Activated gamma-delta T cell treated with Interleukin-2 at 50 U/mL for 16 hours (primary cell): ENCODE measurements at regions not wholly inside any gene's neighbourhood (a gene's known extent, or its start where the extent isn't known, plus 50 kb on each side); places are given as distances from the start of the nearest gene placed in this dataset.

Experiments
- DNase-seq: peaks from one replicate; pipeline ENCODE4 v3.0.0-alpha.2; 2020

DNA sequence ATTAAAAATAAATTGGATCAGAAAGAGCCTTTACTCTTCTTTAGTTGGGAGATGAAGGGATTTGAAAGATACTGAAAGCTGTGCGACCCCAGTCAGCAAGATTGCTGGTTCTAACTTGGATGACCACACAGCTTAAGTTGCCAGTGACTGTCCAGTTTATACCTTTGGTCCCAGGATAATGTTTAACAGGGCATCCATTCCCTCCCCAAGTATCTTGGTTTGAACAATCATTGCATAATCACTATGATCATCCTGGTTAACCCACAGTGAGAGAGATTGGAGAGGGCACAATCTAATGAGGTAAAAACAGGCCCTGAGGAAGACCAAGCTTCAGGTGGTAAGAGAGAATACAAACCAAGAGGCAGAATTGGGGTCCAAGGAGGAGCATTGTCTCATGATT, 798.3 kb downstream of the MAFB start:
- DNase-seq, result no peak

DNA sequence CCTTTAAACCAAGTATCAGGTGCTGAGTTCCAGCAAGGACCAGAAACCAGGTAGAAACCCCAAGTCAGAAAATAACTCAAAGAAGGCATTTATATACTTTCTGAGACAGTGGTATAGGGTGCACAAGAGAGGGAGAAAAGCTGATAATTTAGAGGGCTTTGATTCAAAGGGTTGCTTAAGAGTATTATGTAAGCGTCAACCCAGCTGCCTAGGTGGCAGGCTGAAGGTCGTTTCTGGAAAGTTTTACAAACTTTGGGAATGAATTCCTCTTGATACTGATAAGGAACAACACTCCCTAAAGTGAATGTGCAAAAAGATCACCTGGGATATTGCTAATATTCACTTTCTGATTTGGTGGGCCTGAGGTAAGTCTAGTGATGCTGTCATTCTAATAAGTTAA, 800.7 kb downstream of the MAFB start:
- no peak for DNase-seq

GRCh38 chr20:39886650-39887190, 802.3 kb downstream of the MAFB start:
- DNase-seq, result no peak

DNA sequence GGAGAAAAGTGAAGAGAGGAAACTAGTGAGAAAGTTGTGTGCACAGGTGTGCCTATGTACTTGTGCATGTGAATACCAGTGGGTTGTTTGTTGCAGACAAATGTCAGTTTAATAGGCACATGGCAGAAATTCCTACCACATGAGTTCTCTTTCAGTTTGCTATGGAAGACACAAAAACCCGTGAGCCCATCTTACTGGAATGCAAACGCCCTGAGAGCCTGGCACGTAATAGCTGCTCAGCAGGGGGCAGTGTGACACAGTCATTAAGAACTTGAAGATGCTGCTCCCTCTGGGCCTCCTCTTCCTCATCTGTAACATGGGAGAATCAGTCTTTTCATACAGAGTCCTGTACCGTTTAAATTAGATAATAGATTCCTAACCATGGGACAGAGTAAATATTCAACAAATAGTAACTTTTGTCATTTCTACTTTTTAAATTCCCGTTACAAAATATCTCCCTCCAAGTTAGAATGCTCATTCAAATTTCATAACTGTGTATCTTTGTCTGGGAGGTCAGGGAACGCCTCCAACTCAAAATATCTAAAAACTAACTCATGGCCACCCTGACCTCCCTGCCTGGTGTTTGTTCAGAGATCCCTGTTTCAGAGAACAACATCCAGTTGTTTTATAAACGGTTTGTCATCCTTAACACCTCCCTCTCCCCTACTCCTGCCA, 802.9 kb downstream of the MAFB start:
- DNase-seq, result no peak

GRCh38 chr20:39882806-39883205, 806.2 kb downstream of the MAFB start:
- DNase-seq, result no peak

DNA sequence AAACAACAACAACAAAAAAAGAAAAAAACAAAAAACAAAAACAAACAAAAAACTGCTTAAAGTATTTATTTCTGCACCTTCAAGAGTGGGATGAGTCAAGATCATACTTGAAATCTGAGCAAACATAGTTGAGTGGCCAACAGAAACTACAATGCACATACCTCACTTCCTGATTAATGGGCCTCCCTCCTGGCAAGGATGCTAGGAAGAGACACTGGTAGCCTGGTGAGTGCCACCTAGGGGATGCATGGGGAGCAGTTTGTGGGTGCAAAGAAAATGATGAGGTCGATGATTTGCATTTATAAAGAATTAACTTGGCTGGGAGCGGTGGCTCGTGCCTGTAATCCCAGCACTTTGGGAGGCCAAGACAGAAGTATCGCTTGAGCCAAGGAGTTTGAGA, 808.1 kb downstream of the MAFB start:
- DNase-seq, result no peak

DNA sequence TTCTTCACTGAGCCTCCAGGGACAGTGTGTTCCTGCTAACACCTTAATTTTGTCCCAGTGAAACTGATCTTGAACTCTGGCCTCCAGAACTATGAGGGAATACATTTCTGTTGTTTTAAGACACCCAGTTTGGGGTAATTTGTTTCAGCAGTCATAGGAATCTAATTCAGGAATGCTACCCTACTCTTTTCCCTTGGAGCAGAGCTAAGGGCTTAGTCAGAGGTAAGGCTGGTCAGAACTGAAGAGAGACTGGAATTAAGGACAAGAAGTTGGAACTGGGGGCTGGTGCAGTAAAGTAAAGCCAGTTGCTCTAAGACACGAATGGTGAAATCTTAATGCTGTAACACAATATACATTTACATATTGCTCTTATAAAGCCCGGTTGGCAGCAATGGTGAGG, 809.7 kb downstream of the MAFB start:
- DNase-seq, result no peak

- no peak for DNase-seq
Measured at GRCh38 chr20:39878809-39879208, 810.2 kb downstream of the MAFB start.

DNA sequence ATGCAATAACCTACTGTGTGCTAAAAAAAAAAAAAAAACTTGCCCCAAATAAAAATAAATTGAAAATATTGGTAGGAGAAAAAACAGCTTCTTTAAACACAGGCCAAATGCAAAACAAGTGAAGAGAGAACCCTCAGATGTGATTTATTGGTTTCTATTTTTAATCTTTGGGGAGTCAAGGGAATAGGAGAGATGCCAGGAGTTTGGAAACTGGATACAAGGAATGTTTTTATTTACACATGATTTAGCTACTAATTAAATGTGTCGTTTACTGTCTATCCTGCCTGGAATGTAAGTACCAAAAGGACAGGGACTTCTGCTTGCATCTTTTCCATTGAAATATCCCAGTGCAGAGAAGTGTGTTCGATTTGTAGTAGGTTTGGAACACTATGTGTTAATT, 810.7 kb downstream of the MAFB start:
- DNase-seq, result no peak

- DNase-seq, result no peak
Measured at GRCh38 chr20:39877788-39878187, 811.2 kb downstream of the MAFB start.

DNA sequence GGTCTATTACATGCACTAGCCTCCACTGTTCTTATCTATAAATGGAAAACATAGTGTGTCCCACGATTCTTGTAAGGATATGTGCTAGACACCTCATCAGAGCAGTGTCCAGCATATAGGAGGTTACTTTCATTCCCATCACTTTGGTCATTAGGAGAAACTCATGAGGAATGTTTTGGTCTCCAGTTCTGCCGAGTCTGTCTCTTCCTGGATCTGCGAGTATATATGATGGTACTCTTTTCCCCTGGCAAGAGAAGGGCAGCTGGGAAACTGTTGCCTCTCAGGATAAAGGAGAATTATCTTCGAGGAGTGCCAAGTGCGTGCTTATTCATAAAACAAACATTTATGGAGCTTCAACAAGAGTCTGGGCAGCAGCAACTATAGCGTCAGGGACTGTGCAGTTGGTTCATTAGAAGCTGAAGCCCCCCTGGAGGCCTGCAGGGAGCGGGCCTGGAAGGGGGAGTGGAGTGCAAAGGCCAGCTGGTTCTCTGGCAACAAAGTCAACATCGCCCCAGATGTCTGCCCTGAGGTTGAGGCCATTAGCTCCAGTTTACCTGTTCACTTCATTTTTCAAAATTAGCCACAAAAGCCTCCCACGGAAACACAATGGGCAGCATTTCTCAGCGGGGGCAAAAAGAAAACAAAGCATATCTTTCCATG, 811.9 kb downstream of the MAFB start:
- DNase-seq, result no peak

GRCh38 chr20:39875492-39876110, 813.4 kb downstream of the MAFB start:
- no peak for DNase-seq

GRCh38 chr20:39874049-39874893, 814.8 kb downstream of the MAFB start:
- DNase-seq, result no peak

- DNase-seq, result no peak
Measured at GRCh38 chr20:39873286-39873685, 815.8 kb downstream of the MAFB start.

- DNase-seq, result no peak
Measured at GRCh38 chr20:39871013-39871412, 818.0 kb downstream of the MAFB start.

DNA sequence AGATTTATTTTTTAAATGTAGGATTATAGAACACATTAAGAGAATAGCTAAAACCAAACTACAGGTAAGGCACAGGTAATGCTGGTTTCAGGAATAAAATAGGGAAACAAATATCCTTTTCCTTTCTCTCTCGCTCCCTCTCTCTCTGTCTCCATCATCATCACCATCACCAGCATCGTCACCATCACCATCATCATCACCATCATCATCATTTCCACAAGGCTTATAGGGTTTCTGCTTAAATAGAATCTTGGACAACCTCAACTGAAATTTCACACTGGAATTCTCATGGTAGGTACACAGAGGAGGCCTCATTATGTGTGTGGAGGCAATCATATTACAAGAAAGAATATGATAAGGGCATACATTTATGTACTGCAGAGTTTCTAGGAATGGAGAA, 823.6 kb downstream of the MAFB start:
- no peak for DNase-seq

GRCh38 chr20:39862470-39862891, 826.6 kb downstream of the MAFB start:
- no peak for DNase-seq

DNA sequence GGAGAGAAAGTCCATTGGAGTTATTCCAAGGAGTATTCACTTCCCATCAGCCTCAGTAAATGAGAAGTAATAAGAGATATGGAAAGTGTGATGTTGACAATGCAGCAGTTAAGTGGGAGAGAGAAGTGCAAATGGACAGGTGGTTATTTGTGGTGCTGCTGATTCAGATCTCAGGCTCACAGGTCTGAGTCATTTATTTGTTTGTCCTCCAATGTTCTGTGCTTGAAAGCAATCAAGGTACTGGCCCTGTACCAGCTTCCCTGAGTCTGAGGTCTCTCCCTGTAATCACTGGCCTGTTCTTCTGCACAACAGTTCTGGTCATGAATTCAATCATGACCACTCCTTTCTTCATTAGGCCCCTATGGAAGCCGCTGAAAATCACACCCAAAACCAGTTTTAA, 827.7 kb downstream of the MAFB start:
- DNase-seq, result no peak

GRCh38 chr20:39857835-39858234, 831.2 kb downstream of the MAFB start:
- no peak for DNase-seq

GRCh38 chr20:39857187-39857586, 831.8 kb downstream of the MAFB start:
- DNase-seq, result no peak

- no peak for DNase-seq
Measured at GRCh38 chr20:39855799-39856198, 833.2 kb downstream of the MAFB start.

- no peak for DNase-seq
Measured at GRCh38 chr20:39855056-39855455, 834.0 kb downstream of the MAFB start.

DNA sequence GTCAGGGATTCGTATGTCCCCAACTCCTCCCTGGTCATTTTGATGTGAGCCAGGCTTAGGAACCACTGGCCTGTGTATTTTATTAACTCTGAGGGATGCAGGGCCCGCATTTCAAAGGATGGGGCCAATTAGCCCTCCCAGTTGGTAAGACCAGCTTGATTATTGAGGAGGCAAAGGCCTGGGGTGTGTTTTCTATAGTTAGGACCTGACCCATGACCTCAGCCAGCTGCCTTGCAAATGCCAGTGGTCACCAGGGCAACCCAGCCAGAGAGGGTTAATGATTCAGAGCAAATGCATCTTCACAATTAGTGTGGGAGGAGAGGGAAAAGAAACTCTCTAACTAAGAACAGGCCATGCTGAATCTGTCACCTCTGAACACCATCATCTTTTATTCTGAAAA, 835.4 kb downstream of the MAFB start:
- no peak for DNase-seq
